ENCODE measurements at regions not wholly inside any gene's neighbourhood (a gene's known extent, or its start where the extent isn't known, plus 50 kb on each side); places are given as distances from the start of the nearest gene placed in this dataset.

DNA sequence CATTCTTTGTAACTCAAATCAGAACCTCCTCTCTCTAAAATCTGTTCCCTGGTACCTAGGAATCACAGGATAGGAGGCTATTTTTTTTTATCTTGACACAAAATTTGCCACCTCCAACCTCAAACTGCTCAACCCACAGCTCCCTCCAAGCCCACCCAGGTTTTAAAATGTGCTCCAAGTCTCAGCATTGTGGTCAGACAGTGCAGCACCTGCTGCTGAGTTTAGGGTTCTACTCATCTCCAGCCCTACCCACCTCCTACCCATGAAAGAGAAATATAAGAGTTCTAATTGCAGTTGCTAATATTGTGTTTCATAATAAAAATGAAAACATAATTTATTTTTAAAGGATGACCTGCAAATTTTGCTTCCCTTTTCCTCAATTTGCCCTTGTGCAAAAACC, 496.5 kb downstream of the MAFB start:
- Histone ChIP-seq H3K4me3 (ENCODE audit: control insufficient read depth in 1 of 7, extremely low read depth in 1 of 7, insufficient read depth in 4 of 7, low read depth in 2 of 7, low read length in 6 of 7) (no peak overlapping the region), H3K27me3 (replicated peaks in 2 of 5; ENCODE audit: control insufficient read depth in 4 of 5, insufficient read depth in 5 of 5, low read length in 4 of 5) (peaks cover 0 to 3% (median 0%) of the 10 kb centered on the region in 5 experiments), H3K9me3 (ENCODE audit: control extremely low read depth in 1 of 5, control insufficient read depth in 4 of 5, insufficient read depth in 2 of 5, low read depth in 1 of 5, low read length in 4 of 5) (no peaks in the 10 kb centered on the region), H3K4me1 (ENCODE audit: control extremely low read depth in 1 of 4, control insufficient read depth in 4 of 4, insufficient read depth in 4 of 4, low read length in 3 of 4) (no peaks in the 10 kb centered on the region), H3K27ac (ENCODE audit: insufficient read depth in 1 of 2, low read depth in 1 of 2, low read length in 2 of 2, poor library complexity in 1 of 2, severe bottlenecking in 2 of 2) (no peak overlapping the region), H3K36me3 (ENCODE audit: control insufficient read depth in 4 of 4, insufficient read depth in 4 of 4, low read length in 3 of 4) (no peaks in the 10 kb centered on the region)
- DNase-seq, result no peak
- CTCF ChIA-PET, result no interaction called here
- POLR2A ChIA-PET, result no interaction called here

DNA sequence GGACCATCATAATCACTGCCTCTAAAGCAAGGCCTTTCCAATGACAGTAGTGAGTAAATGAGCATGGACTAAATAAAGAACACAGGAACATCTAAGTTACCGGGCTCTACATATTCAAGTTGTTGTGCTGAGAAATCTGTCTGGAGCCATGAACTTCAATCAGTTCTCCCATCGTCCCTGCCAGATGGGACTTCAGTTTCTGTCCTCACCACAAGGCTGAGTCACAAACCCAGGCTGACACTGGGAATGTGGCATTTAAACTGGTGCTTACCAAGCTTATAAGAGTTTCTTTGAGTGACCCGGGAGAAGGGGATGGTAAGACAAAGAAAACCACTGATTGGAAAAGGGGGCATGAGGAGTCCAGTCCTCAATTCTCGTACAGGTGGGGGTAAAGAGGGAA, 497.0 kb downstream of the MAFB start:
- Histone ChIP-seq H3K27ac (ENCODE audit: insufficient read depth in 1 of 2, low read depth in 1 of 2, low read length in 2 of 2, poor library complexity in 1 of 2, severe bottlenecking in 2 of 2) (no peak overlapping the region), H3K4me3 (ENCODE audit: control insufficient read depth in 1 of 7, extremely low read depth in 1 of 7, insufficient read depth in 4 of 7, low read depth in 2 of 7, low read length in 6 of 7) (no peak overlapping the region), H3K4me1 (ENCODE audit: control extremely low read depth in 1 of 4, control insufficient read depth in 4 of 4, insufficient read depth in 4 of 4, low read length in 3 of 4) (no peaks in the 10 kb centered on the region), H3K9me3 (ENCODE audit: control extremely low read depth in 1 of 5, control insufficient read depth in 4 of 5, insufficient read depth in 2 of 5, low read depth in 1 of 5, low read length in 4 of 5) (no peaks in the 10 kb centered on the region), H3K36me3 (ENCODE audit: control insufficient read depth in 4 of 4, insufficient read depth in 4 of 4, low read length in 3 of 4) (no peaks in the 10 kb centered on the region), H3K27me3 (replicated peaks in 2 of 5; ENCODE audit: control insufficient read depth in 4 of 5, insufficient read depth in 5 of 5, low read length in 4 of 5) (peaks cover 0 to 3% (median 0%) of the 10 kb centered on the region in 5 experiments)
- DNase-seq, result no peak
- WGBS (ENCODE audit: insufficient coverage), result 95% methylated on average over 4 of the region's 4 CpGs
- POLR2A ChIA-PET, result no interaction called here
- CTCF ChIA-PET, result no interaction called here

GRCh38 chr20:40191573-40191972, 497.5 kb downstream of the MAFB start:
- H3K4me1 ChIP-seq (ENCODE audit: control extremely low read depth in 1 of 4, control insufficient read depth in 4 of 4, insufficient read depth in 4 of 4, low read length in 3 of 4), result no peaks in the 10 kb centered on the region

DNA sequence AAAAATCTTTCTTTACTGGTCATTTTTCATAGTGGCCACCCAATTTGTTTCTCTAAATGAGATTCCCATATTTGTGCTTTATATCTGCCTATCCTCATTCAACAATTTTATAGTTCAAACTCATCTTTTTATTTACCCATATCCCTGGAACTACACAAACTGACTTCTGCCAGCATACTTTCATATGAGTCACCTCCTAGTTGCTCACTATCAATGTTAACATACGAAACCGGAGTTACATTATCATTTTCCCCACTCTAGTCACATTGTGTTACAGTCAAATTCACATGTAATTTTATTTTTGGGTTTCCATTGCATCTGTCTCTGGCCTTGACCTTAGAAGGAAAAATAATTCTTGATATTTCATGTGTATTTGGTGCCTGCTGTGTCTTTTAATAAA, 499.4 kb downstream of the MAFB start:
- H3K9me3 ChIP-seq (ENCODE audit: control extremely low read depth in 1 of 5, control insufficient read depth in 4 of 5, insufficient read depth in 2 of 5, low read depth in 1 of 5, low read length in 4 of 5), result no peaks in the 10 kb centered on the region
- no peaks in the 10 kb centered on the region for H3K36me3 ChIP-seq (ENCODE audit: control insufficient read depth in 4 of 4, insufficient read depth in 4 of 4, low read length in 3 of 4)
- POLR2A ChIA-PET, result no interaction called here
- H3K27me3 ChIP-seq (replicated peaks in 2 of 5; ENCODE audit: control insufficient read depth in 4 of 5, insufficient read depth in 5 of 5, low read length in 4 of 5), result peaks cover 0 to 3% (median 0%) of the 10 kb centered on the region in 5 experiments
- no peak for DNase-seq
- no peaks in the 10 kb centered on the region for H3K4me1 ChIP-seq (ENCODE audit: control extremely low read depth in 1 of 4, control insufficient read depth in 4 of 4, insufficient read depth in 4 of 4, low read length in 3 of 4)
- CTCF ChIA-PET, result no interaction called here
- no peak overlapping the region for H3K4me3 ChIP-seq (ENCODE audit: control insufficient read depth in 1 of 7, extremely low read depth in 1 of 7, insufficient read depth in 4 of 7, low read depth in 2 of 7, low read length in 6 of 7)
- no peak overlapping the region for H3K27ac ChIP-seq (ENCODE audit: insufficient read depth in 1 of 2, low read depth in 1 of 2, low read length in 2 of 2, poor library complexity in 1 of 2, severe bottlenecking in 2 of 2)
- no CpG with 5 or more reads among the region's 2 CpGs for WGBS (ENCODE audit: insufficient coverage)

More at GRCh38 chr20:40191573-40191972, 497.5 kb downstream of the MAFB start:
- Histone ChIP-seq H3K27ac (ENCODE audit: insufficient read depth in 1 of 2, low read depth in 1 of 2, low read length in 2 of 2, poor library complexity in 1 of 2, severe bottlenecking in 2 of 2) (no peak overlapping the region), H3K27me3 (replicated peaks in 2 of 5; ENCODE audit: control insufficient read depth in 4 of 5, insufficient read depth in 5 of 5, low read length in 4 of 5) (peaks cover 0 to 1% (median 0%) of the 10 kb centered on the region in 5 experiments), H3K9me3 (ENCODE audit: control extremely low read depth in 1 of 5, control insufficient read depth in 4 of 5, insufficient read depth in 2 of 5, low read depth in 1 of 5, low read length in 4 of 5) (no peaks in the 10 kb centered on the region), H3K36me3 (ENCODE audit: control insufficient read depth in 4 of 4, insufficient read depth in 4 of 4, low read length in 3 of 4) (no peaks in the 10 kb centered on the region), H3K4me3 (ENCODE audit: control insufficient read depth in 1 of 7, extremely low read depth in 1 of 7, insufficient read depth in 4 of 7, low read depth in 2 of 7, low read length in 6 of 7) (no peak overlapping the region)
- CTCF ChIA-PET, result no interaction called here
- POLR2A ChIA-PET, result no interaction called here
- no peak for DNase-seq
- 100% methylated on average over 1 of the region's 4 CpGs for WGBS (ENCODE audit: insufficient coverage)

- Histone ChIP-seq H3K9me3 (ENCODE audit: control extremely low read depth in 1 of 5, control insufficient read depth in 4 of 5, insufficient read depth in 2 of 5, low read depth in 1 of 5, low read length in 4 of 5) (no peaks in the 10 kb centered on the region), H3K27me3 (replicated peaks in 2 of 5; ENCODE audit: control insufficient read depth in 4 of 5, insufficient read depth in 5 of 5, low read length in 4 of 5) (peaks cover 0 to 5% (median 0%) of the 10 kb centered on the region in 5 experiments), H3K27ac (ENCODE audit: insufficient read depth in 1 of 2, low read depth in 1 of 2, low read length in 2 of 2, poor library complexity in 1 of 2, severe bottlenecking in 2 of 2) (no peak overlapping the region), H3K4me3 (ENCODE audit: control insufficient read depth in 1 of 7, extremely low read depth in 1 of 7, insufficient read depth in 4 of 7, low read depth in 2 of 7, low read length in 6 of 7) (no peak overlapping the region), H3K4me1 (ENCODE audit: control extremely low read depth in 1 of 4, control insufficient read depth in 4 of 4, insufficient read depth in 4 of 4, low read length in 3 of 4) (no peaks in the 10 kb centered on the region), H3K36me3 (ENCODE audit: control insufficient read depth in 4 of 4, insufficient read depth in 4 of 4, low read length in 3 of 4) (no peaks in the 10 kb centered on the region)
- WGBS (ENCODE audit: insufficient coverage), result 63% methylated on average over 1 of the region's 2 CpGs
- ChIA-PET POLR2A (no interaction called here), CTCF (no interaction called here)
- no peak for DNase-seq
These were observed 500.7 kb downstream of the MAFB start for GRCh38 chr20:40188319-40188718.

DNA sequence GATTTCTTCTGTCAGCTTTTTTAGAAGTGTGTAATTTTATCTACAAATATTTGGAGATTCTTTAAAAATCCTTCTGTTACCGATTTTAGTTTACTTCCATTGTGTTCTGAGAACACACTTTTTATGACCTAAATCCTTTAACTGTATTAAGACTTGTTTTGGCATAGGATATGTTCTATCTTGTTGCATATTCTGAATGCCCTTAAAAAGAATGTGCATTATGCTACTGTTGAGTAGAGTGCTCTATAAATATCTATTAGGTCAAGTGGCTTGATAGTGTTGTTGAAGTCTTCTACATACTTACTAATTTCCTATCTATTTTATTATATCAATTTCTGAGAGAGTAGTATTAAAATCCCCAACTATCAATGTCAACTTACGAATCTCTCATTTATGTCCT, 502.2 kb downstream of the MAFB start:
- no peaks in the 10 kb centered on the region for H3K4me1 ChIP-seq (ENCODE audit: control extremely low read depth in 1 of 4, control insufficient read depth in 4 of 4, insufficient read depth in 4 of 4, low read length in 3 of 4)
- WGBS (ENCODE audit: insufficient coverage), result no CpG with 5 or more reads among the region's 2 CpGs
- peaks cover 0 to 6% (median 0%) of the 10 kb centered on the region in 5 experiments for H3K27me3 ChIP-seq (replicated peaks in 2 of 5; ENCODE audit: control insufficient read depth in 4 of 5, insufficient read depth in 5 of 5, low read length in 4 of 5)
- H3K4me3 ChIP-seq (ENCODE audit: control insufficient read depth in 1 of 7, extremely low read depth in 1 of 7, insufficient read depth in 4 of 7, low read depth in 2 of 7, low read length in 6 of 7), result no peak overlapping the region
- POLR2A ChIA-PET, result no interaction called here
- CTCF ChIA-PET, result no interaction called here
- H3K9me3 ChIP-seq (ENCODE audit: control extremely low read depth in 1 of 5, control insufficient read depth in 4 of 5, insufficient read depth in 2 of 5, low read depth in 1 of 5, low read length in 4 of 5), result no peaks in the 10 kb centered on the region
- no peaks in the 10 kb centered on the region for H3K36me3 ChIP-seq (ENCODE audit: control insufficient read depth in 4 of 4, insufficient read depth in 4 of 4, low read length in 3 of 4)
- no peak overlapping the region for H3K27ac ChIP-seq (ENCODE audit: insufficient read depth in 1 of 2, low read depth in 1 of 2, low read length in 2 of 2, poor library complexity in 1 of 2, severe bottlenecking in 2 of 2)
- DNase-seq, result no peak

DNA sequence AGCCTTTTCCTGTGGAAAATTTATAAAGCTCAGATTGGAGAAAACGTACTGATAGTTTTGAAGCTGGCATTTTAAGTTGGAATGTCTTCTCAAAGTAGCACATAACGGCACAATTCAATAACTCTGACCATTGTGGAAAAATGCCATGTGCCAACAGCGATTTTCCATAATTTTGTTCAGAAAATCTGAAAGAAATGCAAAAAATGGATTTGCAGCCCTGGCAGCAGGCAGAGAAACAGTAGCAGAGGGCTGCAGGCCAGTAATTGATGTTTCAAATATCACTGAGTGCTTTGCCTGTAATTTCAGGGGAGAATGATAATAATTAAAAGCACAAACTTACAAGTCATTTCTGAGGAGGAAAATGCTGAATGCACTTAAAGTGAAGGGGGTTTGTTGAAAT, 507.4 kb downstream of the MAFB start:
- Histone ChIP-seq H3K9me3 (ENCODE audit: control extremely low read depth in 1 of 5, control insufficient read depth in 4 of 5, insufficient read depth in 2 of 5, low read depth in 1 of 5, low read length in 4 of 5) (no peaks in the 10 kb centered on the region), H3K4me3 (ENCODE audit: control insufficient read depth in 1 of 7, extremely low read depth in 1 of 7, insufficient read depth in 4 of 7, low read depth in 2 of 7, low read length in 6 of 7) (no peak overlapping the region), H3K27ac (ENCODE audit: insufficient read depth in 1 of 2, low read depth in 1 of 2, low read length in 2 of 2, poor library complexity in 1 of 2, severe bottlenecking in 2 of 2) (no peak overlapping the region), H3K27me3 (replicated peaks in 2 of 5; ENCODE audit: control insufficient read depth in 4 of 5, insufficient read depth in 5 of 5, low read length in 4 of 5) (peaks cover 0 to 5% (median 0%) of the 10 kb centered on the region in 5 experiments), H3K36me3 (ENCODE audit: control insufficient read depth in 4 of 4, insufficient read depth in 4 of 4, low read length in 3 of 4) (no peaks in the 10 kb centered on the region), H3K4me1 (ENCODE audit: control extremely low read depth in 1 of 4, control insufficient read depth in 4 of 4, insufficient read depth in 4 of 4, low read length in 3 of 4) (no peaks in the 10 kb centered on the region)
- no peak for DNase-seq
- ChIA-PET CTCF (no interaction called here), POLR2A (no interaction called here)
- WGBS (ENCODE audit: insufficient coverage), result 90% methylated on average over 3 of the region's 3 CpGs

All from common myeloid progenitor, CD34-positive (primary cell).